ENCODE measurements at regions not wholly inside any gene's neighbourhood (a gene's known extent, or its start where the extent isn't known, plus 50 kb on each side); places are given as distances from the start of the nearest gene placed in this dataset.

GRCh38 chr2:136297994-136298393 is 180.0 kb upstream of the CXCR4 start:
- no peaks in the 10 kb centered on the region for H3K9me3 ChIP-seq (ENCODE audit: control insufficient read depth, low read depth, low read length)
- H3K56ac ChIP-seq (ENCODE audit: insufficient read length, low read depth, low read length), result no peak overlapping the region
- no peak overlapping the region for H3K4me2 ChIP-seq (ENCODE audit: insufficient read depth, insufficient read length, low read length)
- Mint-ChIP-seq H3K4me1 (no peaks in the 10 kb centered on the region), H3K27me3 (ENCODE audit: low read depth) (no peaks in the 10 kb centered on the region), H3K36me3 (ENCODE audit: insufficient read depth in 1 of 3, low read depth in 3 of 3) (no peaks in the 10 kb centered on the region), H3K9me3 (no peaks in the 10 kb centered on the region), H3K27ac (no peak overlapping the region), H3K4me3 (no peak overlapping the region)
- H3K27me3 ChIP-seq (ENCODE audit: insufficient read depth, low read length), result no peaks in the 10 kb centered on the region
- TF ChIP-seq CTCF (conservative IDR thresholded peaks at IDR 0.05), result no peak
- H2AK5ac ChIP-seq (ENCODE audit: insufficient read length, low read length), result no peak overlapping the region
- H2BK20ac ChIP-seq (ENCODE audit: low read depth, low read length, poor library complexity, severe bottlenecking), result no peak overlapping the region
- H2BK120ac ChIP-seq (ENCODE audit: low read depth, low read length, poor library complexity, severe bottlenecking), result no peak overlapping the region
- H3K4me1 ChIP-seq (ENCODE audit: insufficient read depth, low read length), result no peaks in the 10 kb centered on the region
- no peak overlapping the region for H3K27ac ChIP-seq (ENCODE audit: insufficient read length, low read depth, low read length)
- H4K8ac ChIP-seq (replicated peaks; ENCODE audit: insufficient read length, low read depth, low read length), result no peak overlapping the region
- no peaks in the 10 kb centered on the region for H4K20me1 ChIP-seq (ENCODE audit: control insufficient read depth, insufficient read depth, insufficient read length)
- no peaks in the 10 kb centered on the region for H3K79me2 ChIP-seq (ENCODE audit: insufficient read depth, low read length)
- no peak overlapping the region for H2BK15ac ChIP-seq (ENCODE audit: low read depth, low read length)
- H3T11ph ChIP-seq (ENCODE audit: low read length), result no peak overlapping the region
- no peak overlapping the region for H3K14ac ChIP-seq (ENCODE audit: insufficient read depth, low read length)
- no peak overlapping the region for H4K91ac ChIP-seq (ENCODE audit: insufficient read length, low read depth, low read length)
- no CpG with 5 or more reads among the region's 4 CpGs for WGBS (ENCODE audit: extremely low coverage, insufficient read length, low lambda C conversion rate)
- DNase-seq, result no peak
- no peaks in the 10 kb centered on the region for H3K23me2 ChIP-seq (ENCODE audit: insufficient read length, low read depth, low read length, poor library complexity, severe bottlenecking)
- H2BK5ac ChIP-seq (ENCODE audit: insufficient read length, low read length), result no peak overlapping the region
- no peak overlapping the region for H3K18ac ChIP-seq (ENCODE audit: insufficient read length, low read depth, low read length)
- no peak overlapping the region for H2BK12ac ChIP-seq (ENCODE audit: insufficient read length, low read depth, low read length)
- no peak overlapping the region for H4K5ac ChIP-seq (ENCODE audit: insufficient read length, low read depth, low read length)
- H3K23ac ChIP-seq (ENCODE audit: insufficient read length, low read depth, low read length), result no peak overlapping the region
- H3K9ac ChIP-seq (ENCODE audit: extremely low read depth, insufficient read length, low read length), result no peak overlapping the region
- H3K79me1 ChIP-seq (ENCODE audit: insufficient read depth, low read depth, low read length, poor library complexity, severe bottlenecking), result no peaks in the 10 kb centered on the region
- no peak overlapping the region for H2AFZ ChIP-seq (ENCODE audit: low read length)
- no peak overlapping the region for H3K4ac ChIP-seq (ENCODE audit: low read depth, low read length)
